Mesenchymal stem cell (in vitro differentiated cells and primary cell): ENCODE measurements at regions not wholly inside any gene's neighbourhood (a gene's known extent, or its start where the extent isn't known, plus 50 kb on each side); places are given as distances from the start of the nearest gene placed in this dataset.
A peak's percentile ranks its signal among the peaks of the same experiment; 100 is the strongest.

ENCODE experiments used
- DNase-seq: peaks from one replicate; pipeline ENCODE4 v3.0.0-alpha.2; 2013
- H2AFZ ChIP-seq: one replicate; pipeline ENCODE4 v1.6.1; 2013; ENCODE audit warnings: low read depth, mild to moderate bottlenecking, control low read depth, inconsistent platforms, low read length, moderate library complexity
- H2AK5ac ChIP-seq: 2 replicates; pipeline ENCODE4 v1.6.1; 2013; ENCODE audit warnings: low read length, moderate library complexity, mild to moderate bottlenecking, inconsistent platforms; ENCODE audit not compliant: severe bottlenecking
- H2BK120ac ChIP-seq: one replicate; pipeline ENCODE4 v1.6.1; 2013; ENCODE audit warnings: low read depth, mild to moderate bottlenecking, inconsistent platforms, low read length, moderate library complexity
- H2BK12ac ChIP-seq, 2 experiments: one replicate each; pipeline ENCODE4 v1.6.1; 2013; ENCODE audit warnings: inconsistent platforms in 2 of 2, low read length in 2 of 2, mild to moderate bottlenecking in 2 of 2, moderate library complexity in 2 of 2, control low read depth in 1 of 2
- H2BK15ac ChIP-seq: one replicate; pipeline ENCODE4 v1.6.1; 2013; ENCODE audit warnings: mild to moderate bottlenecking, low read depth, inconsistent platforms; ENCODE audit not compliant: poor library complexity, severe bottlenecking
- H2BK5ac ChIP-seq: 2 replicates; pipeline ENCODE4 v1.6.1; 2013; ENCODE audit warnings: low read depth, mild to moderate bottlenecking, low read length, control low read depth, inconsistent platforms; ENCODE audit not compliant: poor library complexity, severe bottlenecking
- H3K14ac ChIP-seq, 2 experiments: one replicate each; pipeline ENCODE4 v1.6.1; 2013; ENCODE audit warnings: inconsistent platforms in 2 of 2, low read length in 2 of 2, control low read depth in 1 of 2, mild to moderate bottlenecking in 1 of 2, moderate library complexity in 1 of 2
- H3K18ac ChIP-seq, 2 experiments: one replicate each; pipeline ENCODE4 v1.6.1; 2013; ENCODE audit warnings: inconsistent platforms in 2 of 2, low read length in 2 of 2, control low read depth in 1 of 2, low read depth in 1 of 2, mild to moderate bottlenecking in 1 of 2
- H3K23ac ChIP-seq, 2 experiments: one replicate each; pipeline ENCODE4 v1.6.1; 2013; ENCODE audit warnings: inconsistent platforms in 2 of 2, low read length in 2 of 2, mild to moderate bottlenecking in 2 of 2, moderate library complexity in 2 of 2, control low read depth in 1 of 2
- H3K27ac ChIP-seq: 2 replicates; pipeline ENCODE4 v1.5.1; 2013; ENCODE audit warnings: mild to moderate bottlenecking, moderate library complexity, low read length, control low read depth, inconsistent platforms; ENCODE audit not compliant: poor library complexity, severe bottlenecking
- H3K27me3 ChIP-seq, 2 experiments: 2 replicates each; pipeline versions ENCODE4 v1.6.1 to v1.7.0; 2013; ENCODE audit warnings: low read length in 2 of 2, mild to moderate bottlenecking in 2 of 2, moderate library complexity in 2 of 2, control low read depth in 1 of 2, inconsistent platforms in 1 of 2; ENCODE audit not compliant: control insufficient read depth in 1 of 2, insufficient read depth in 1 of 2
- H3K36me3 ChIP-seq, 2 experiments: 2 replicates each; pipeline versions ENCODE4 v1.6.1 to v1.7.0; 2013; ENCODE audit warnings: low read length in 2 of 2, control low read depth in 1 of 2, inconsistent platforms in 1 of 2, low read depth in 1 of 2, mild to moderate bottlenecking in 1 of 2; ENCODE audit not compliant: insufficient read depth in 2 of 2, control insufficient read depth in 1 of 2
- H3K4ac ChIP-seq, 2 experiments: one replicate each; pipeline ENCODE4 v1.6.1; 2013; ENCODE audit warnings: inconsistent platforms in 2 of 2, low read length in 2 of 2, mild to moderate bottlenecking in 2 of 2, moderate library complexity in 2 of 2, control low read depth in 1 of 2, low read depth in 1 of 2
- H3K4me1 ChIP-seq: 2 replicates; pipeline ENCODE4 v1.6.1; 2013; ENCODE audit warnings: low read depth, low read length, control low read depth; ENCODE audit not compliant: control insufficient read depth, insufficient read depth
- H3K4me2 ChIP-seq: 2 replicates; pipeline ENCODE4 v1.6.1; 2013; ENCODE audit warnings: low read length, mild to moderate bottlenecking, inconsistent platforms; ENCODE audit not compliant: poor library complexity, severe bottlenecking
- H3K4me3 ChIP-seq, 2 experiments: 2 replicates each; pipeline versions ENCODE4 v1.5.1 to v1.7.0; 2013; ENCODE audit warnings: low read length in 2 of 2, mild to moderate bottlenecking in 2 of 2, control low read depth in 1 of 2, low read depth in 1 of 2; ENCODE audit not compliant: insufficient read depth in 1 of 2
- H3K79me1 ChIP-seq: replicated peaks from 2 replicates; pipeline ENCODE4 v1.6.1; 2013; ENCODE audit warnings: mild to moderate bottlenecking, control low read depth, low read length, inconsistent platforms; ENCODE audit not compliant: poor library complexity, severe bottlenecking
- H3K9ac ChIP-seq: 2 replicates; pipeline ENCODE4 v1.7.0; 2013; ENCODE audit warnings: mild to moderate bottlenecking, low read length, moderate library complexity
- H3K9me3 ChIP-seq: 2 replicates; pipeline ENCODE4 v1.7.0; 2013; ENCODE audit warnings: mild to moderate bottlenecking, low read length; ENCODE audit not compliant: control insufficient read depth
- H4K8ac ChIP-seq: one replicate; pipeline ENCODE4 v1.6.1; 2013; ENCODE audit warnings: inconsistent platforms, mild to moderate bottlenecking, low read length, moderate library complexity
- H4K91ac ChIP-seq: one replicate; pipeline ENCODE4 v1.6.1; 2013; ENCODE audit warnings: mild to moderate bottlenecking, low read length, inconsistent platforms
- WGBS: methylation state at CpG from one replicate; pipeline ENCODE4 v1.1.7; 2013; ENCODE audit warnings: mixed read lengths; 5-methylcytosine and 5-hydroxymethylcytosine counted together

- Histone ChIP-seq H3K79me1 (no peaks in the 10 kb centered on the region), H3K4me1 (peaks cover 7% of the 10 kb centered on the region), H3K9ac (no peak overlapping the region), H3K27me3 (no peaks in the 10 kb centered on the region), H2AK5ac (no peak overlapping the region), H3K9me3 (no peaks in the 10 kb centered on the region), H4K91ac (peak overlapping the region; percentile 27), H3K4ac (peak overlapping the region; percentile 13 to 71), H3K4me2 (no peak overlapping the region), H2AFZ (no peak overlapping the region), H3K27ac (no peak overlapping the region), H4K8ac (no peak overlapping the region), H2BK5ac (no peak overlapping the region), H2BK12ac (peak overlapping the region; percentile 42 to 55), H3K4me3 (no peak overlapping the region), H2BK15ac (no peak overlapping the region), H2BK120ac (no peak overlapping the region), H3K14ac (no peak overlapping the region), H3K23ac (no peak overlapping the region), H3K36me3 (no peaks in the 10 kb centered on the region), H3K18ac (peak overlapping the region in 1 of 2 experiments; percentile 9)
- WGBS: 91% methylated on average over 2 of the region's 2 CpGs
- DNase-seq: no peak
Measured at GRCh38 chr5:54739371-54739770, 221.8 kb downstream of the SNX18 start.

GRCh38 chr5:54738973-54739367 lies 221.4 kb downstream of the SNX18 start:
- Histone ChIP-seq H3K27me3 (no peaks in the 10 kb centered on the region), H3K4ac (peak overlapping the region in 1 of 2 experiments; percentile 13)
- no peak for DNase-seq

GRCh38 chr5:54738118-54738972 lies 220.8 kb downstream of the SNX18 start:
- H4K8ac ChIP-seq: peak overlapping the region; percentile 54
- H3K18ac ChIP-seq: peak overlapping the region; percentile 48 to 88
- no peaks in the 10 kb centered on the region for H3K9me3 ChIP-seq
- no peak overlapping the region for H3K4me2 ChIP-seq
- no peak overlapping the region for H3K14ac ChIP-seq
- no peaks in the 10 kb centered on the region for H3K36me3 ChIP-seq
- peak overlapping the region; percentile 31 to 45 for H3K4ac ChIP-seq
- peak; percentile 66 for DNase-seq
- WGBS: 72% methylated on average over 6 of the region's 6 CpGs
- no peaks in the 10 kb centered on the region for H3K27me3 ChIP-seq
- H3K4me3 ChIP-seq: peak overlapping the region in 1 of 2 experiments; percentile 58
- peak overlapping the region; percentile 62 for H3K9ac ChIP-seq
- no peak overlapping the region for H2AK5ac ChIP-seq
- no peak overlapping the region for H3K23ac ChIP-seq
- peak overlapping the region; percentile 2 for H2BK15ac ChIP-seq
- peak overlapping the region; percentile 3 for H2AFZ ChIP-seq
- H3K27ac ChIP-seq: no peak overlapping the region
- H4K91ac ChIP-seq: peak overlapping the region; percentile 61
- peak overlapping the region; percentile 51 for H2BK120ac ChIP-seq
- H2BK12ac ChIP-seq: peak overlapping the region; percentile 65 to 91
- peaks cover 4% of the 10 kb centered on the region for H3K4me1 ChIP-seq
- no peak overlapping the region for H2BK5ac ChIP-seq
- no peaks in the 10 kb centered on the region for H3K79me1 ChIP-seq

More at GRCh38 chr5:54738973-54739367, 221.4 kb downstream of the SNX18 start:
- Histone ChIP-seq H3K4me1 (peaks cover 6% of the 10 kb centered on the region), H3K4me3 (no peak overlapping the region), H3K4me2 (no peak overlapping the region), H3K27ac (no peak overlapping the region), H3K79me1 (no peaks in the 10 kb centered on the region), H2BK15ac (no peak overlapping the region), H3K23ac (no peak overlapping the region), H3K36me3 (no peaks in the 10 kb centered on the region), H3K14ac (no peak overlapping the region), H2AK5ac (no peak overlapping the region), H2BK5ac (no peak overlapping the region), H2BK12ac (peak overlapping the region; percentile 42 to 82), H3K9me3 (no peaks in the 10 kb centered on the region), H4K8ac (no peak overlapping the region), H4K91ac (no peak overlapping the region), H2BK120ac (no peak overlapping the region), H2AFZ (no peak overlapping the region), H3K18ac (peak overlapping the region in 1 of 2 experiments; percentile 9), H3K9ac (no peak overlapping the region)
- 96% methylated on average over 2 of the region's 4 CpGs for WGBS

- Histone ChIP-seq H3K23ac (no peak overlapping the region), H3K79me1 (no peaks in the 10 kb centered on the region), H4K8ac (no peak overlapping the region), H2AK5ac (no peak overlapping the region), H3K4ac (no peak overlapping the region), H3K9ac (no peak overlapping the region), H4K91ac (no peak overlapping the region), H2BK5ac (no peak overlapping the region), H3K4me3 (no peak overlapping the region), H3K4me2 (no peak overlapping the region), H2BK15ac (no peak overlapping the region), H2BK120ac (no peak overlapping the region), H3K14ac (no peak overlapping the region), H3K9me3 (no peaks in the 10 kb centered on the region), H2BK12ac (peak overlapping the region in 1 of 2 experiments; percentile 72), H3K18ac (peak overlapping the region; percentile 45 to 49), H2AFZ (no peak overlapping the region), H3K4me1 (peaks cover 3% of the 10 kb centered on the region), H3K27me3 (no peaks in the 10 kb centered on the region), H3K36me3 (no peaks in the 10 kb centered on the region), H3K27ac (no peak overlapping the region)
- 87% methylated on average over 7 of the region's 7 CpGs for WGBS
- DNase-seq: no peak
Measured at GRCh38 chr5:54736003-54736797, 218.6 kb downstream of the SNX18 start.
